Muscle of arm (tissue), 1 donor: ENCODE measurements at regions not wholly inside any gene's neighbourhood (a gene's known extent, or its start where the extent isn't known, plus 50 kb on each side); places are given as distances from the start of the nearest gene placed in this dataset.
A peak's percentile ranks its signal among the peaks of the same experiment; 100 is the strongest.
"Not testable (repeated sequence)": the region's sequence is repeated elsewhere in the genome, so short reads cannot be mapped to it uniquely, and the experiment has no call there.

Experiments
- DNase-seq: peaks from one replicate; pipeline ENCODE4 v3.0.0-alpha.2; 2013

- DNase-seq, result no peak
These were observed 507.1 kb downstream of the CENPC start for GRCh38 chr4:67038228-67038566.

- DNase-seq, result no peak
These were observed 507.6 kb downstream of the CENPC start for GRCh38 chr4:67037504-67038227.

GRCh38 chr4:67036791-67037190 lies 508.5 kb downstream of the CENPC start:
- DNase-seq, result no peak

- no peak for DNase-seq
These were observed 509.3 kb downstream of the CENPC start for GRCh38 chr4:67035986-67036385.

GRCh38 chr4:67035501-67035900 lies 509.8 kb downstream of the CENPC start:
- no peak for DNase-seq

DNA sequence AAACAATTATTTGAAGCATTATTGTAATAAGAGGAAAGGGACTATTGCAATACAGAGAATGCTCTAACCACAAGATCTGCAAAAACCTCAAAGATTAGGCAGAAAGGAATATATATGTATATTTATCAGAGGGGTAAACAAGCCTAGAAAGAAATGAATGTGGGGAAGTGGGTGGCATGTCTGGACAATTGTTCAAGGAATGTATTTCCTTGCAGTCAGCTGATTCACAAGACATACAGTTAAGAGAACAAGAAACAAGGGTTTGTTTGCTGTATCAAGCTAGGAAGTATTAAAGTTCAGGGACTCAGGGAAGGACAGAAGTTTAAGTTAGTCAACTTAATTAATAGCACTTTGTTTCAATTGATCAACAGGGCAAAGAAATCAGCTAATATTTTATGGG lies 514.7 kb downstream of the CENPC start:
- no peak for DNase-seq

DNA sequence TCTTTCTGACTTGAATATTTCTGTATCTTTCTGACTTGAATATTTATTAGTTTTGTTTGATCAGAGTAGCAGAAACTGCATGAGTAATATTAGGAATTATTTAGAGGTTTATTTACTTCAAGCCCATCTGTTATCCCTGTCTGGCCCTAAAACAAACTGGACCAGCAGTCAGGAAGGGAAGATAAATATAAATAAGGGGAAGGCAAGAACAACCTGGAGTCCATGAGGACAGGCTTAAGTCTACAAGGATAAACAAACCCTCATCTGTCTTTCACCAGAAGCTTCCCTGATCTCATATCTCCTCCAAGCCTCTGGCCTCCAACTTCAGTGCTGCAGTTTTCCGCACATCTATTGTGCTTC lies 524.9 kb downstream of the CENPC start:
- no peak for DNase-seq

DNA sequence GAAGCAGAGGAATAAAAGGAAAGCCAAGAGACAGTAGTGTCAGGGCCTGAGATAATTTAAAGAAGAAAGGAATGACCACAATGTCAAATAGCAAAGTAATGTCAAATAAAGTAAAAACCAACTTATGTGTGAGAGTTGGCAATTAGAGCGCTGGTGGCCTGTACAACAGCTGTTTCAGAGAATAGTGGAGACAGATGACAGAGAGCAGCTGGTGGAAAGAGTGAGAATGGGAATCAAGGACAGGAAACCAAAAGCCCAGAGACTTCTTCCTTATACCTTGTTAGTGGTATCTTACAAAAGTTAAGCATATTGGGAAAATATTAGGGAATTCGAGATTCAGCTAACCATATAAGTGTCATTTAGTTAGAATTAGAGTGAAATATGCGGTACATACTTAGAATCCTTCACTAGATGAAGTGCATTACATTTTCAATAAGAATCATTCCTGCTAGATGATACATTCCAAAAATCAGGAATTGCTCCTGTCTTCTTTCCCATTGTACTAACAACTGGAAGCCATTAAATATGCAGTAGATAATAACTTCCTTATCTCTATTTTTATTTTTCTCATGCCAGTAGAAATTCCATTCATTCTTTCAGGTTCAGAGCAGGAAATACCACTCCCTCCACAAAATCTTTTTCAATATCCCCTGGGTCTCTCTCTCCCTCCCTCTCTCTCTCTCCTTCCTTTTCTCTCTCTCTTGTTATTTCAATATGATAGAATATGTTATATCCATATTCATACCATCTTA lies 525.4 kb downstream of the CENPC start:
- DNase-seq, result peak; percentile 11

DNA sequence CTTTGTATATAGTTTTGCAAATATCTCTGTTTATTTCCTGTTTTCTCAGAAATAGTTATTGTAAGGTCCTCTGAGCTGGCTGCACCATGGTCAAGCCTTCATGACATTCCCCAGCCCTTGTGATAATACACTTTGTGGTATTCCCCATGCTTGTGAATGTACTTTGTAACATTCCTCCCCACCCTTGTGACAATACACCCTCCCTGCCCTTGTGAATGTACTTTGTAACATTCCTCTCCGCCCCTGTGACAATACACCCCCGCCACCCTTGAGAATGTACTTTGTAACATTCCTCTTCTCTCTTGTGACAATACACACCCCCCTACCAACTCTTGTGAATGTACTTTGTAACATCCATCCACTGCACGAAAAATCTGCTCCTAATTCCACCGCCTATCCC lies 530.7 kb downstream of the CENPC start:
- no peak for DNase-seq

DNA sequence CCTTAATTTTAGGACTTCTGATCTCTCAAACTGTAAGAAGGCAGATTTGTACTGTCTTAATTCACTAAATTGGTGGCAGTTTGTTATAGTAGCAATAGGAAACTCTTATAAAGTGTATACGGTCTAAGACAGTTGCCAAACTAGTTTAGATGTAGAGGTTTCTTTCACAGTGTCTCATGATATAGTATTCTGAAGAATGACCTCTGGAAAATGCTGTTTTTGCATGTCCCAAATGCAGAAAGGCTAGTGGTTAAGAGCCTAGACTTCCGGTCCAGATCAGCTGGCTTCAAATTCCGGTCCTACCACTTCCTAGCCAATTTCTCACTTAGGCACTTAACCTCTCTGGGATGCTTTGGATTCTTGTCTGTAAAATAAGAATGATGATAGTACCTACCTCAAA lies 538.5 kb downstream of the CENPC start:
- DNase-seq, result no peak

GRCh38 chr4:66991521-66991920 lies 553.8 kb downstream of the CENPC start:
- DNase-seq, result no peak

- no peak for DNase-seq
These were observed 570.6 kb downstream of the CENPC start for GRCh38 chr4:66974665-66975064.

- DNase-seq, result no peak
These were observed 573.2 kb downstream of the CENPC start for GRCh38 chr4:66972087-66972486.

GRCh38 chr4:66964467-66964866 lies 580.8 kb downstream of the CENPC start:
- no peak for DNase-seq

DNA sequence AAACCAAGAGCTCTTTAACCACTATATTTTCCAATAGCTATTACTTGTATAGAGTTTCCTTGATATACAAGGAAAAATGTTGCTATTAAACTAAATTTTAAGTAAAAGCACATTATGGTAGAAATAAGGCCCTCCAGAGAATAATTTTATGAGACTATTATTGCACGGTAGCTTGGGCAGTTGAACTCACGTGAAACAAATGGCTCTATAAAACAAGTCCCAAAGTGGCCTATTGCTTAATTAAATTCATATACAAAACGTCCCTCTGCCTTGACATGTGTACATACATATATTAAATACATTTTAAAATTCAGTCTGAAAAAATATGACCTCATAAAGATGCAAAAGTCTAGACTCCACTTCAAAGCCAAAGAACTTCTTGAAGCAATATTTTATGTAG lies 582.2 kb downstream of the CENPC start:
- DNase-seq, result no peak

DNA sequence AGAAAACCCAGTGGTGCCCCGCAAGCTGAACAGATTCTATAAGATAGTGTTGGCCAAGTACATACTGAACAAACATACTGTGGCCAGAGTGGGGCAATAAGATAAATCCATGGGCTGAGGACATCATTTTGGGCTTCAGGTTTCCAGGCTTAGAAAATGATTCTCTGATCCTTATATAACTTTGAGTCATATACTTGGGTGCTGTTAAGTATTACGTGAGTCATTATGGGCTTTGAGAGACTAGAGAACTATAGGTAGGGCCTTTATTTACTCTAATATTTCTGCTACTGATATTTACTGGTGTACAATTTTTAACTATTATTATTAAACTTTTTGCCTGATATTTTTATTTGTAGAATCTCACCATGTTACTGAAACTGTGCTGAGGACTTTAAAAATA lies 586.1 kb downstream of the CENPC start:
- no peak for DNase-seq

- no peak for DNase-seq
These were observed 588.5 kb downstream of the CENPC start for GRCh38 chr4:66956852-66957251.

GRCh38 chr4:66956426-66956825 lies 588.9 kb downstream of the CENPC start:
- DNase-seq, result no peak

DNA sequence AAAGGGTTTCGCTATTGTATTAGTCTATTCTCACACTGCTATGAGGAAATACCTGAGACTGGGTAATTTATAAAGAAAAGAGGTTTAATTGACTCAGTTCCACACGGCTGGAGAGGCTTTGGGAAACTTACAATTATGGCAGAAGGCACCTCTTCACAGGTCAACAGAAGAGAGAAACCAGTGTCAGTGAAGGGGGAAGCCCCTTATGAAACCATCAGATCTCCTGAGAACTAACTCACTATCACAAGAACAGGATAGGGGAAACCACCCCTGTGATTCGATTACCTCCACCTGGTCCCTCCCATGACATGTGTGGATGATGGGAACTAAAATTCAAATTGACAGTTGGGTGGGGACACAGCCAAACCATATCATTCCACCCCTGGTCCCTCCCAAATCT lies 589.5 kb downstream of the CENPC start:
- no peak for DNase-seq

DNA sequence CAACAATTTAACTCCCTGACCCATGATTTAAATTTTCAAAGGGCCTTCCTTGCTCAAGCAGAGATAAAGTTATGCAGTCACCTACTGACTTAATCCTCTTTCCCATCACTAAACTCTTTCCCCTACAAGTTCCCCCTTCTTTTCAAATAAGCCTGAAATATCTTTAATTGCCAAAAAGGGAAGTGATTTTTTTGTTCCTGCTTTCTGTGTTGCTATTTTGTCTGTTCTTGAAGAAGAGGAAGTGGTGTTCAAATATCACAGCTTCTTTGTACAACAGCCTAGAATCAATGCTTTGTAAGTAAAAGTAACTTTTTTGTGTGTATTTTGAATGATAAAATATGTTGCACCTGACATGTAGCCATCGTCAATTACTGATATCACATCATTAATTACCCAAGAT lies 595.9 kb downstream of the CENPC start:
- DNase-seq, result no peak

DNA sequence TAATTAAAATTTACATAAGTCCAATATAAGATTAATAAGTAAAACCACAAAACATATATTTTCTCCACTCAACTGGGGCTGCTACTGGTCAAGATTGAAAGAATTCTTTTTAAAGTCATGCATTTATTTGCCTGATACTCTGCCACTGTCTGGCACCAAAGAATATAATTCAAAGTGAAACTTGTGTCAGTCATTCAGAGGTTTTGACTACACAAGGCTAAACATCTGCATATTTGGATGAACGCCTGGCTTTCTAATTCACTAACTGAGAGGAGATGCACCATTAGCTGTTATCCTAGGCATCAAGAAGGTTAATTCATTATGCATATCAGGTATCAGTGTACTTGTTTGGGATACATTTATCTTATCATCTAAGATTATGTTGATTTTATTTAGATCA lies 598.5 kb downstream of the CENPC start:
- no peak for DNase-seq

GRCh38 chr4:66943112-66943511 lies 602.2 kb downstream of the CENPC start:
- DNase-seq, result no peak

DNA sequence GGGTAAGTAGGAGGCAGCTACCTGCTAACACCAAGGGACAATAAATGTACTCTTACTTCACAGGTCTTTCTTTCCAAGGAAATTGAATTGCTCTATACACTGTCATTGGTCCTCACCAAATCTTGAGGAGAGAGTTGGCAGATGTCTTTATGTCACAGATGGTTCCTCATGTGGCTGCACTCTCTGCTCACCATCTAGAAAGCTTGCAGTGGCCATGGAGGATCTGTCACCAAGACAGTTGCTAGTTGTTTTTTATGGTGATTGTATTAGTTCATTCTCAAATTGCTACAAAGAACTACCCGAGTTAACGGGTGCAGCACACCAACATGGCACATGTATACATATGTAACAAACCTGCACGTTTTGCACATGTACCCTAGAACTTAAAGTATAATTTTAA lies 613.3 kb downstream of the CENPC start:
- DNase-seq, result not testable (repeated sequence)

- DNase-seq, result no peak
These were observed 615.1 kb downstream of the CENPC start for GRCh38 chr4:66930206-66930605.
